Endothelial cell (in vitro differentiated cells): ENCODE measurements at regions not wholly inside any gene's neighbourhood (a gene's known extent, or its start where the extent isn't known, plus 50 kb on each side); places are given as distances from the start of the nearest gene placed in this dataset.

Experiments
- DNase-seq: peaks from one replicate; pipeline ENCODE4 v3.0.0; 2021; ENCODE audit warnings: low spot score
- H3K27ac Mint-ChIP-seq: one replicate; pipeline ENCODE4 v1.8.0; 2021; ENCODE audit warnings: mixed read lengths, inconsistent platforms; ENCODE audit not compliant: unreplicated experiment
- H3K27me3 Mint-ChIP-seq: one replicate; pipeline ENCODE4 v1.8.0; 2021; ENCODE audit warnings: mild to moderate bottlenecking, moderate library complexity, mixed read lengths, inconsistent platforms; ENCODE audit not compliant: unreplicated experiment
- H3K36me3 Mint-ChIP-seq: one replicate; pipeline ENCODE4 v1.8.0; 2021; ENCODE audit warnings: mild to moderate bottlenecking, low read depth, mixed read lengths, inconsistent platforms; ENCODE audit not compliant: unreplicated experiment
- H3K4me1 Mint-ChIP-seq: one replicate; pipeline ENCODE4 v1.8.0; 2021; ENCODE audit warnings: mild to moderate bottlenecking, mixed read lengths, inconsistent platforms; ENCODE audit not compliant: unreplicated experiment
- H3K4me3 Mint-ChIP-seq: one replicate; pipeline ENCODE4 v1.8.0; 2021; ENCODE audit warnings: mild to moderate bottlenecking, mixed read lengths, inconsistent platforms; ENCODE audit not compliant: unreplicated experiment
- H3K9me3 Mint-ChIP-seq: one replicate; pipeline ENCODE4 v1.8.0; 2021; ENCODE audit warnings: mixed read lengths, inconsistent platforms; ENCODE audit not compliant: unreplicated experiment
- TF ChIP-seq, protein P1 (sequence below): fragments of 200-600 bp; sonication (generic); IDR thresholded peaks from one replicate; pipeline ENCODE4 v1.5.0; 2021; ENCODE audit warnings: antibody characterized with exemption; ENCODE audit not compliant: unreplicated experiment

DNA sequence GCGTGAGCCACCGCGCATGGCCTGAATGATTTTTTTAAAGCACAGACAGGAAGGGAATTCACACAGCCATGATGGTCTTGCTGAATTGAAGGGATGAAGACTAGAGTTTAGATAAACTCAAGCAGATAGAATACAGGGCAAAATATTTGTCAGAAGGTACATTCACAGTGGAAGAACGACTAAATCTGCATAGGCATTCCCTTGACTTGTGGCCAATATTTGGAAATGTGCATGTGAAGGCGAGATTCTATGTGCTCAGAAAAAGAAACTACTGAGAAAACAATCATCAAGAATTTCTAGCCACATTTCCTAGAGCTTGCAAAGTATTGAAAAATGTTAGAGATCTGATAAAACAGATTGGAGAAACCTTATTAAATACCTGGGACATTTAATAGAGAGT is 1166.2 kb downstream of the DNAJB9 start:
- no peak overlapping the region for H3K27ac Mint-ChIP-seq
- TF ChIP-seq, protein P1, sequence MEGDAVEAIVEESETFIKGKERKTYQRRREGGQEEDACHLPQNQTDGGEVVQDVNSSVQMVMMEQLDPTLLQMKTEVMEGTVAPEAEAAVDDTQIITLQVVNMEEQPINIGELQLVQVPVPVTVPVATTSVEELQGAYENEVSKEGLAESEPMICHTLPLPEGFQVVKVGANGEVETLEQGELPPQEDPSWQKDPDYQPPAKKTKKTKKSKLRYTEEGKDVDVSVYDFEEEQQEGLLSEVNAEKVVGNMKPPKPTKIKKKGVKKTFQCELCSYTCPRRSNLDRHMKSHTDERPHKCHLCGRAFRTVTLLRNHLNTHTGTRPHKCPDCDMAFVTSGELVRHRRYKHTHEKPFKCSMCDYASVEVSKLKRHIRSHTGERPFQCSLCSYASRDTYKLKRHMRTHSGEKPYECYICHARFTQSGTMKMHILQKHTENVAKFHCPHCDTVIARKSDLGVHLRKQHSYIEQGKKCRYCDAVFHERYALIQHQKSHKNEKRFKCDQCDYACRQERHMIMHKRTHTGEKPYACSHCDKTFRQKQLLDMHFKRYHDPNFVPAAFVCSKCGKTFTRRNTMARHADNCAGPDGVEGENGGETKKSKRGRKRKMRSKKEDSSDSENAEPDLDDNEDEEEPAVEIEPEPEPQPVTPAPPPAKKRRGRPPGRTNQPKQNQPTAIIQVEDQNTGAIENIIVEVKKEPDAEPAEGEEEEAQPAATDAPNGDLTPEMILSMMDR = no peak

DNA sequence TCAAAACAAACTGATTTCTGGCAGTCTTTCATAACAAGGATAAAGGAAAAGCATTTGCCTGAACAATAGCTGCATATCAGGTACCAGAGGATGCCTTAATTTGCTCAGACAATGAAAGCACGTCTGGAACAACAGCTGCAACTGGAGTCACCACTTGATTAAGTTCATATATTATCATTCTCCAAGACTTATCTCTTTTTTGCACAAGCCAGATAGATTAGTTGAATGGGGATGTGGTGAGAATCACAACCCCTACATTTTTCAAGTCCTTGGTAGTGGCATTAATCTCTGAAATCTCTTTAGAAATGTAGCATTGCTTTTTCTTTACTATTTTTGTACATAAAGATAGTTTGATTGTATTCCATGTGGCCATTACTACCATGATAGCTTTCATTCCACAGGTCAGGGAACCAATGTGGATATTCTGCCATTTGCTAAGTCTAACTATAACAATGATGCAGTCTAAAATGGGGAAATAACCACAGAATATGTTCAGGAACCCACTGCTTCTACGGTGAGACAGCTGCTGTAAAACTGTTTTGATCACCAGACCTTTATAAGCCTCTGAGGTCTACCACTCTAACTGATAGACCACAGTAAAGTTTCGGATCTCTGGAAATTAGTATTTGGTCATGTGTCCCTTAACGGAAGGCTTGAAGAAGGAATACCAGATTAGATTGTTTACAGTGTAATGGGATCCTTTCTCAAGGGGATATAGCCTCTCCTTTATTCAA is 1176.2 kb downstream of the DNAJB9 start:
- Mint-ChIP-seq H3K27me3 (no peaks in the 10 kb centered on the region), H3K4me3 (no peak overlapping the region), H3K36me3 (no peaks in the 10 kb centered on the region), H3K4me1 (no peaks in the 10 kb centered on the region), H3K27ac (no peak overlapping the region), H3K9me3 (no peaks in the 10 kb centered on the region)
- TF ChIP-seq, protein P1 = no peak
- DNase-seq = no peak

More for the DNA sequence above, 1166.2 kb downstream of the DNAJB9 start:
- Mint-ChIP-seq H3K36me3 (no peaks in the 10 kb centered on the region), H3K4me1 (no peaks in the 10 kb centered on the region), H3K27me3 (no peaks in the 10 kb centered on the region), H3K4me3 (no peak overlapping the region), H3K9me3 (no peaks in the 10 kb centered on the region)
- no peak for DNase-seq

DNA sequence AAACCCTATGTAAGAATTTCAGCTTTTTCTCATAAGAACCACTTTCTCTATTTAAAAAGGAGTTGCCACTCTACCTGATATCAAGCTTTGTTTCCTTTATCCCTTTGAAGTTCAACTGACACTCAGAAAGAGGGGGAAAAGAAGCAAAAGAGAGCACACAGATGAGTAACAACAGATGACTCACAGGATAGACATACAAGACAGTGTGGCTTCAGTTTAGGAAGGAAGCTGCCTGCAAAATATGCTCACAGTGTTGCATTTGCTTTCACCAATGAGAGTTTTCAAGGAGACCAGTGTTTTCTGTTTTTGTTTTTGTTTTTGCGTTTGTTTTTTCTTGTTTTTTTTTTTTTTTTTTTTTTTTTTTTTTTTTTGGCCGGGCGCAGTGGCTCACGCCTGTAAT is 1181.6 kb downstream of the DNAJB9 start:
- DNase-seq = no peak
- Mint-ChIP-seq H3K27me3 (no peaks in the 10 kb centered on the region), H3K4me1 (no peaks in the 10 kb centered on the region), H3K36me3 (no peaks in the 10 kb centered on the region), H3K27ac (no peak overlapping the region), H3K9me3 (no peaks in the 10 kb centered on the region), H3K4me3 (no peak overlapping the region)
- TF ChIP-seq, protein P1 = no peak

DNA sequence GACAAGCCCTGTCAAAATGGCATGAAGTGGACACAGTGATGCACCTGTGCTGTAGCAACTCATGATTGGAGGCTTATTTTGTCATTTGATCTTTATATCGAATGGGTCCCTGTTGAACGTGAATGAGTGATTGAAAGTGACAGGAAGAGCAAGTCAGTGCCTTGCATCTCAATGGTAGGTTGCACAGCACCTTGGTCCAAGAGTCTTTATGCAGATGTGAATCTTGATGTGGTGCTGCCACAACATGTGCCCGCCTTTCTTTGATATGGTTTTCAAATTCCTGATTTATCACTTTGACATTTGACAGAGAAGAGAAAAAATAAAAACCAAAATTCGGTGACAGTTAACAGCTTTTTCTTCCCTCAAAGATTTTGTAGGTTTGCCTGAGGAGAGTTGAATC is 1182.4 kb downstream of the DNAJB9 start:
- H3K4me3 Mint-ChIP-seq = no peak overlapping the region
- no peaks in the 10 kb centered on the region for H3K27me3 Mint-ChIP-seq
- TF ChIP-seq, protein P1 = no peak
- H3K9me3 Mint-ChIP-seq = no peaks in the 10 kb centered on the region
- no peaks in the 10 kb centered on the region for H3K36me3 Mint-ChIP-seq
- H3K4me1 Mint-ChIP-seq = no peaks in the 10 kb centered on the region
- no peak for DNase-seq
- H3K27ac Mint-ChIP-seq = no peak overlapping the region

DNA sequence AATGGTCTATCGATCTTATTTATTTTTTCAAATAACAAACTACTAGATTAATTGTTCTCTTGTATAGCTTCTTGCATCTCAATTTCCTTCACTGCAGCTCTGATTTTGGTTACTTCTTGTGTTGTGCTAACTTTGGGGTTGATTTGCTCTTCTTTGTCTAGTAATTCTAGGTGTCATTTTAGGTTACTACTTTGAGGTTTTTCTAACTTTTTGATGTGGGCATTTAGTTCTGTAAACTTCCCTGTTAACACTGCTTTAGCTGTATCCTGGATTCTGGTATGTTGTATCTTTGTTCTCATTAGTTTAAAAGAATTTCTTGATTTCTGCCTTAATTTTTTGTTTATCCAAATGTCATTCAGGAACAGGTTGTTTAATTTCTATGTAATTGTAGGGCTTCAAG is 1188.0 kb downstream of the DNAJB9 start:
- Mint-ChIP-seq H3K4me3 (no peak overlapping the region), H3K27me3 (peaks cover 6% of the 10 kb centered on the region), H3K4me1 (no peaks in the 10 kb centered on the region), H3K36me3 (no peaks in the 10 kb centered on the region), H3K9me3 (no peaks in the 10 kb centered on the region), H3K27ac (no peak overlapping the region)
- TF ChIP-seq, protein P1 = no peak
- no peak for DNase-seq
